SK-N-MC (cell line): ENCODE measurements at regions not wholly inside any gene's neighbourhood (a gene's known extent, or its start where the extent isn't known, plus 50 kb on each side); places are given as distances from the start of the nearest gene placed in this dataset.

ENCODE experiments used
- EZH2 ChIP-seq: fragments of 200-600 bp; sonication (generic); IDR thresholded peaks from one replicate; pipeline ENCODE4 v1.6.1; 2017; ENCODE audit warnings: antibody characterized with exemption
- POLR2AphosphoS5 ChIP-seq: IDR thresholded peaks from 2 replicates; pipeline ENCODE4 v1.6.1; 2012; ENCODE audit warnings: mild to moderate bottlenecking, low read depth, low read length, borderline replicate concordance

DNA sequence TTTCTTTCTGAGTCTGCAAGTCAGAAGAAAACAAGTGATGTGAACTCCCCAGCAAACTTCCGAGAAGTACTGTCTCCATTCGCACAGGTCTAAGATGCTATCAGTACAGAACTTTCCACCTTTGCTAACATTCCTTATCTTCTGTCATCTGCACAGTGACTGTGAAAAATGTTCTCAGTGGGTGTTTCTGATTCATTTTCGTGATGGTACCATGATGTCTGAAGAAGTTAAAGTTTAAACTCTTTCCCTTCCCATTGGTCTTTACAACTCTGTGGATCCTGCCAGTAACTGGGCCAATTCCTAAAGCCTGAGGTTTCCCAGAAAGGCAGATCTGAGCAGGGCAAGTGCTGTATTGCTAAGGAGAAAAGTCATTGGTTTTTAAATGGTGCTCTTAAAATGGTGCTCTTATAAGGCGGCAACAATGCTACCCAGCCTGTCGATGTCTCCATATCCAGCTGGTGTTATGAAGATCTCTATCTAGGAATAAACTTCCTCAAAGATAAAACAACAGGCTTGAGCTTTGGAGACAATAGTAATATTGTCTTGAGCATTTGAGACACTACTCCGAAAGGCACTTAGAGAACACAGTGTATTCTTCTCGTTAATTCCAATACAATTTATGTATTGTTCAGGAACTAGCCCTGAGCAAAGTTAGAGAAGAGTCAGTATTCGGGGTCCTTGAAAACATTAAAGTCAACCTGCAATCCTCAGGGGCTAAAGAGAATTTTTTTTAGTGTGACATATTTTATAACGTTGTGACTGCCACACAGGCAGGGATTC lies 232.3 kb downstream of the OSR1 start:
- TF ChIP-seq EZH2 (no peak), POLR2AphosphoS5 (no peak)
